SK-N-SH (cell line): ENCODE measurements at regions not wholly inside any gene's neighbourhood (a gene's known extent, or its start where the extent isn't known, plus 50 kb on each side); places are given as distances from the start of the nearest gene placed in this dataset.

Source experiments
- CTCF ChIA-PET: fragments of 300-600, 350-600 bp; formaldehyde crosslinking; extraction: SDS; loops from one replicate; lab custom pipeline; 2021; lab: Yijun Ruan, JAX
- POLR2A ChIA-PET: fragments of 350-600 bp; sonication (Branson Sonifier 250); formaldehyde crosslinking; extraction: SDS; loops from one replicate; lab custom pipeline; 2020; ENCODE audit warnings: antibody characterized with exemption, inconsistent platforms; lab: Yijun Ruan, JAX
- DNase-seq: peaks from one replicate; pipeline ENCODE4 v3.0.0; 2012
- H2AFZ ChIP-seq: fragments of 200-600 bp; sonication (generic); 2 replicates; pipeline ENCODE4 v1.8.1; 2016; ENCODE audit warnings: antibody characterized with exemption, mild to moderate bottlenecking, low read depth
- H3F3A ChIP-seq: fragments of 200-600 bp; sonication (generic); replicated peaks from 2 replicates; pipeline ENCODE3; 2016; ENCODE audit warnings: antibody characterized with exemption, mild to moderate bottlenecking; ENCODE audit not compliant: insufficient read depth
- H3K27ac ChIP-seq, 2 experiments: fragments of 200-500 bp in 1 of 2; fragments of 200-600 bp in 1 of 2; sonication (Bioruptor generic) in 1 of 2; sonication (generic), shearing (Covaris generic) in 1 of 2; 2 replicates each; pipeline versions ENCODE4 v1.5.1 to v1.6.1; 2014 to 2016; ENCODE audit warnings: low read depth in 2 of 2, inconsistent platforms in 1 of 2, low read length in 1 of 2, mild to moderate bottlenecking in 1 of 2, mixed read lengths in 1 of 2
- H3K27me3 ChIP-seq: fragments of 200-600 bp; sonication (generic), shearing (Covaris generic); 2 replicates; pipeline ENCODE4 v1.6.1; 2016; ENCODE audit warnings: mixed run types; ENCODE audit not compliant: insufficient read depth
- H3K36me3 ChIP-seq, 2 experiments: fragments of 200-500 bp in 1 of 2; fragments of 200-600 bp in 1 of 2; sonication (Bioruptor generic) in 1 of 2; sonication (generic) in 1 of 2; replicated peaks in 1 of 2; 2 replicates each; pipeline versions ENCODE3 to v1.5.1; 2014 to 2016; ENCODE audit warnings: low read length in 1 of 2, mild to moderate bottlenecking in 1 of 2; ENCODE audit not compliant: insufficient read depth in 2 of 2, control insufficient read depth in 1 of 2
- H3K4me1 ChIP-seq, 2 experiments: fragments of 200-500 bp in 1 of 2; fragments of 200-600 bp in 1 of 2; sonication (Bioruptor generic) in 1 of 2; sonication (generic), shearing (Covaris generic) in 1 of 2; 2 replicates each; pipeline versions ENCODE4 v1.5.1 to v1.6.1; 2014 to 2016; ENCODE audit warnings: low read depth in 1 of 2, low read length in 1 of 2, mixed run types in 1 of 2; ENCODE audit not compliant: insufficient read depth in 2 of 2, control insufficient read depth in 1 of 2
- H3K4me2 ChIP-seq: fragments of 200-600 bp; sonication (generic), shearing (Covaris generic); 2 replicates; pipeline ENCODE4 v1.6.1; 2017; ENCODE audit warnings: mixed run types
- H3K4me3 ChIP-seq, 2 experiments: fragments of 200-500 bp in 1 of 2; fragments of 200-600 bp in 1 of 2; sonication (Bioruptor generic) in 1 of 2; sonication (generic), shearing (Covaris generic) in 1 of 2; 2 replicates each; pipeline versions ENCODE4 v1.5.1 to v1.8.1; 2014 to 2016; ENCODE audit warnings: low read depth in 2 of 2, inconsistent platforms in 1 of 2, low read length in 1 of 2, mild to moderate bottlenecking in 1 of 2, mixed read lengths in 1 of 2, moderate library complexity in 1 of 2
- H3K79me2 ChIP-seq: fragments of 200-600 bp; sonication (generic); 2 replicates; pipeline ENCODE4 v1.8.1; 2017; ENCODE audit warnings: mild to moderate bottlenecking; ENCODE audit not compliant: insufficient read depth
- H3K9ac ChIP-seq: fragments of 200-600 bp; sonication (generic); 2 replicates; pipeline ENCODE4 v1.6.1; 2017; ENCODE audit warnings: mixed run types
- H3K9me2 ChIP-seq: fragments of 200-600 bp; sonication (generic); 2 replicates; pipeline ENCODE4 v1.6.1; 2017; ENCODE audit warnings: mixed run types
- H3K9me3 ChIP-seq: fragments of 200-600 bp; sonication (generic); 2 replicates; pipeline ENCODE4 v1.6.1; 2017; ENCODE audit warnings: mixed run types, mild to moderate bottlenecking, moderate library complexity
- H4K20me1 ChIP-seq: fragments of 200-600 bp; sonication (generic); 2 replicates; pipeline ENCODE4 v1.6.1; 2017; ENCODE audit warnings: mild to moderate bottlenecking, mixed run types; ENCODE audit not compliant: insufficient read depth
- CTCF ChIP-seq: fragments of 200-600 bp; sonication (generic); IDR thresholded peaks from 2 replicates; pipeline ENCODE4 v1.6.1; 2017; ENCODE audit warnings: antibody characterized with exemption, mild to moderate bottlenecking, moderate library complexity
- ELF1 ChIP-seq: IDR thresholded peaks from 2 replicates; pipeline ENCODE4 v1.4.0; 2012
- EP300 ChIP-seq, 2 experiments: IDR thresholded peaks; 2 replicates each; pipeline versions ENCODE4 v1.4.0 to v1.6.1; 2012; ENCODE audit warnings: borderline replicate concordance in 1 of 2, low read depth in 1 of 2, low read length in 1 of 2
- FOSL2 ChIP-seq: IDR thresholded peaks from 2 replicates; pipeline ENCODE4 v1.4.0; 2012; ENCODE audit warnings: low read depth, mild to moderate bottlenecking, moderate library complexity, borderline replicate concordance
- FOXJ3 ChIP-seq: sonication (generic); formaldehyde crosslinking; IDR thresholded peaks from 2 replicates; pipeline ENCODE4 v1.5.1; 2020; ENCODE audit warnings: mild to moderate bottlenecking, missing genetic modification reagents
- FOXM1 ChIP-seq: IDR thresholded peaks from 2 replicates; pipeline ENCODE4 v1.4.0; 2012; ENCODE audit warnings: low read depth, mild to moderate bottlenecking
- GATA2 ChIP-seq: sonication (generic); formaldehyde crosslinking; IDR thresholded peaks from 2 replicates; pipeline ENCODE4 v1.5.0; 2020; ENCODE audit warnings: mild to moderate bottlenecking, missing genetic modification reagents
- MEF2A ChIP-seq: IDR thresholded peaks from 2 replicates; pipeline ENCODE4 v1.4.0; 2012; ENCODE audit warnings: low read depth, borderline replicate concordance
- NFIC ChIP-seq: IDR thresholded peaks from 2 replicates; pipeline ENCODE4 v1.4.0; 2012; ENCODE audit warnings: borderline replicate concordance
- POLR2AphosphoS5 ChIP-seq: IDR thresholded peaks from 2 replicates; pipeline ENCODE4 v1.6.1; 2012; ENCODE audit warnings: low read depth, low read length
- RAD21 ChIP-seq: IDR thresholded peaks from 2 replicates; pipeline ENCODE4 v1.6.1; 2012; ENCODE audit warnings: mild to moderate bottlenecking, low read length
- RXRA ChIP-seq: IDR thresholded peaks from 2 replicates; pipeline ENCODE4 v1.4.0; 2012; ENCODE audit warnings: low read depth, mild to moderate bottlenecking, borderline replicate concordance
- TCF12 ChIP-seq: IDR thresholded peaks from 2 replicates; pipeline ENCODE4 v1.4.0; 2012
- TEAD4 ChIP-seq: IDR thresholded peaks from 2 replicates; pipeline ENCODE4 v1.4.0; 2012; ENCODE audit warnings: mild to moderate bottlenecking, borderline replicate concordance; ENCODE audit not compliant: insufficient read depth
- USF2 ChIP-seq: fragments of 150-350 bp; IDR thresholded peaks from 2 replicates; pipeline ENCODE4 v1.6.1; 2017; ENCODE audit warnings: antibody characterized with exemption, low read length, low read depth, borderline replicate concordance
- YY1 ChIP-seq: IDR thresholded peaks from 2 replicates; pipeline ENCODE4 v1.4.0; 2012; ENCODE audit warnings: low read depth, mild to moderate bottlenecking
- WGBS: methylation state at CpG from one replicate; pipeline ENCODE4 v1.1.6; 2017; ENCODE audit warnings: low lambda C conversion rate; 5-methylcytosine and 5-hydroxymethylcytosine counted together
- TF ChIP-seq, protein P1 (sequence below): IDR thresholded peaks from 2 replicates; pipeline ENCODE4 v1.4.0; 2012; ENCODE audit warnings: low read depth, borderline replicate concordance
- TF ChIP-seq, protein P2 (sequence below): IDR thresholded peaks from 2 replicates; pipeline ENCODE4; 2012
- TF ChIP-seq, protein P3 (sequence below): IDR thresholded peaks from 2 replicates; pipeline ENCODE4 v1.6.1; 2012; ENCODE audit warnings: mild to moderate bottlenecking, low read depth, low read length, moderate library complexity
- TF ChIP-seq, protein P4 (sequence below): IDR thresholded peaks from 2 replicates; pipeline ENCODE4 v1.4.0; 2012; ENCODE audit warnings: low read depth, borderline replicate concordance

DNA sequence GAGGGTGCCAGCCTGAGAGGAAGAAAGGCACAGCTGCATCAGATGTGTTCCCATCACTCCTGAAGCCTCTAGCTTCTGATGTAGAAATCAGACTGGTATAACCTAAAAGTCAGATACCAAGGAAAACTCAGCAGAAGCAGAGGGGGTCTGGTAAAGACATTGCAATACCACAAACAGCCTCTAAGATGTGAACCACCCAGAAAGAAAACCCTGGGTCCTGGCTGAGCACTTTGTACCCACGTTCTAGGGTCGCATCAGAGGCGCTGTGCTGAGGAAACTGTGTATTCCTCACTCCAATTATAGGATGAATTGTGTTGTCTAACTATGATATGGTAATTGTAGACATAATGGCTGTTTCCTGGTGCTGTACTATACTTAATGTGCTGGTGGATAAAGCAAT lies 275.6 kb downstream of the IRX2 start:
- Histone ChIP-seq H3K79me2 (no peaks in the 10 kb centered on the region), H3K9me2 (no peaks in the 10 kb centered on the region), H3K27ac (no peak overlapping the region), H3K9me3 (no peaks in the 10 kb centered on the region), H2AFZ (no peak overlapping the region), H3K9ac (no peak overlapping the region), H3K4me2 (no peak overlapping the region), H3K27me3 (no peaks in the 10 kb centered on the region; the same call in 1 of the 2 replicates), H3K4me1 (no peaks in the 10 kb centered on the region), H3F3A (no peaks in the 10 kb centered on the region), H3K36me3 (no peaks in the 10 kb centered on the region), H4K20me1 (no peaks in the 10 kb centered on the region), H3K4me3 (no peak overlapping the region)
- TF ChIP-seq, protein P1, sequence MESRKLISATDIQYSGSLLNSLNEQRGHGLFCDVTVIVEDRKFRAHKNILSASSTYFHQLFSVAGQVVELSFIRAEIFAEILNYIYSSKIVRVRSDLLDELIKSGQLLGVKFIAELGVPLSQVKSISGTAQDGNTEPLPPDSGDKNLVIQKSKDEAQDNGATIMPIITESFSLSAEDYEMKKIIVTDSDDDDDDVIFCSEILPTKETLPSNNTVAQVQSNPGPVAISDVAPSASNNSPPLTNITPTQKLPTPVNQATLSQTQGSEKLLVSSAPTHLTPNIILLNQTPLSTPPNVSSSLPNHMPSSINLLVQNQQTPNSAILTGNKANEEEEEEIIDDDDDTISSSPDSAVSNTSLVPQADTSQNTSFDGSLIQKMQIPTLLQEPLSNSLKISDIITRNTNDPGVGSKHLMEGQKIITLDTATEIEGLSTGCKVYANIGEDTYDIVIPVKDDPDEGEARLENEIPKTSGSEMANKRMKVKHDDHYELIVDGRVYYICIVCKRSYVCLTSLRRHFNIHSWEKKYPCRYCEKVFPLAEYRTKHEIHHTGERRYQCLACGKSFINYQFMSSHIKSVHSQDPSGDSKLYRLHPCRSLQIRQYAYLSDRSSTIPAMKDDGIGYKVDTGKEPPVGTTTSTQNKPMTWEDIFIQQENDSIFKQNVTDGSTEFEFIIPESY = no peak
- TF ChIP-seq CTCF = no peak; the same call in 1 of the 2 replicates
- 15% methylated on average over 3 of the region's 3 CpGs for WGBS
- ChIA-PET CTCF (no interaction called here), POLR2A (no interaction called here)
- DNase-seq = no peak

- CTCF ChIA-PET = no interaction called here
- TF ChIP-seq ELF1 (no peak), USF2 (no peak), TCF12 (no peak), NFIC (no peak), RAD21 (no peak), FOXJ3 (CRISPR knock-in tag) (no peak), MEF2A (no peak), FOSL2 (no peak), TEAD4 (no peak), GATA2 (CRISPR knock-in tag) (no peak), EP300 (IDR thresholded peaks at IDR 0.05; ENCODE audit: borderline replicate concordance in 1 of 2, low read depth in 1 of 2, low read length in 1 of 2) (no peak), RXRA (no peak), YY1 (no peak), FOXM1 (no peak), POLR2AphosphoS5 (no peak)
- TF ChIP-seq, protein P2, sequence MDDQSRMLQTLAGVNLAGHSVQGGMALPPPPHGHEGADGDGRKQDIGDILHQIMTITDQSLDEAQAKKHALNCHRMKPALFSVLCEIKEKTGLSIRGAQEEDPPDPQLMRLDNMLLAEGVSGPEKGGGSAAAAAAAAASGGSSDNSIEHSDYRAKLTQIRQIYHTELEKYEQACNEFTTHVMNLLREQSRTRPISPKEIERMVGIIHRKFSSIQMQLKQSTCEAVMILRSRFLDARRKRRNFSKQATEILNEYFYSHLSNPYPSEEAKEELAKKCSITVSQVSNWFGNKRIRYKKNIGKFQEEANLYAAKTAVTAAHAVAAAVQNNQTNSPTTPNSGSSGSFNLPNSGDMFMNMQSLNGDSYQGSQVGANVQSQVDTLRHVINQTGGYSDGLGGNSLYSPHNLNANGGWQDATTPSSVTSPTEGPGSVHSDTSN = no peak
- TF ChIP-seq, protein P3, sequence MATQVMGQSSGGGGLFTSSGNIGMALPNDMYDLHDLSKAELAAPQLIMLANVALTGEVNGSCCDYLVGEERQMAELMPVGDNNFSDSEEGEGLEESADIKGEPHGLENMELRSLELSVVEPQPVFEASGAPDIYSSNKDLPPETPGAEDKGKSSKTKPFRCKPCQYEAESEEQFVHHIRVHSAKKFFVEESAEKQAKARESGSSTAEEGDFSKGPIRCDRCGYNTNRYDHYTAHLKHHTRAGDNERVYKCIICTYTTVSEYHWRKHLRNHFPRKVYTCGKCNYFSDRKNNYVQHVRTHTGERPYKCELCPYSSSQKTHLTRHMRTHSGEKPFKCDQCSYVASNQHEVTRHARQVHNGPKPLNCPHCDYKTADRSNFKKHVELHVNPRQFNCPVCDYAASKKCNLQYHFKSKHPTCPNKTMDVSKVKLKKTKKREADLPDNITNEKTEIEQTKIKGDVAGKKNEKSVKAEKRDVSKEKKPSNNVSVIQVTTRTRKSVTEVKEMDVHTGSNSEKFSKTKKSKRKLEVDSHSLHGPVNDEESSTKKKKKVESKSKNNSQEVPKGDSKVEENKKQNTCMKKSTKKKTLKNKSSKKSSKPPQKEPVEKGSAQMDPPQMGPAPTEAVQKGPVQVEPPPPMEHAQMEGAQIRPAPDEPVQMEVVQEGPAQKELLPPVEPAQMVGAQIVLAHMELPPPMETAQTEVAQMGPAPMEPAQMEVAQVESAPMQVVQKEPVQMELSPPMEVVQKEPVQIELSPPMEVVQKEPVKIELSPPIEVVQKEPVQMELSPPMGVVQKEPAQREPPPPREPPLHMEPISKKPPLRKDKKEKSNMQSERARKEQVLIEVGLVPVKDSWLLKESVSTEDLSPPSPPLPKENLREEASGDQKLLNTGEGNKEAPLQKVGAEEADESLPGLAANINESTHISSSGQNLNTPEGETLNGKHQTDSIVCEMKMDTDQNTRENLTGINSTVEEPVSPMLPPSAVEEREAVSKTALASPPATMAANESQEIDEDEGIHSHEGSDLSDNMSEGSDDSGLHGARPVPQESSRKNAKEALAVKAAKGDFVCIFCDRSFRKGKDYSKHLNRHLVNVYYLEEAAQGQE = no peak
- TF ChIP-seq, protein P4, sequence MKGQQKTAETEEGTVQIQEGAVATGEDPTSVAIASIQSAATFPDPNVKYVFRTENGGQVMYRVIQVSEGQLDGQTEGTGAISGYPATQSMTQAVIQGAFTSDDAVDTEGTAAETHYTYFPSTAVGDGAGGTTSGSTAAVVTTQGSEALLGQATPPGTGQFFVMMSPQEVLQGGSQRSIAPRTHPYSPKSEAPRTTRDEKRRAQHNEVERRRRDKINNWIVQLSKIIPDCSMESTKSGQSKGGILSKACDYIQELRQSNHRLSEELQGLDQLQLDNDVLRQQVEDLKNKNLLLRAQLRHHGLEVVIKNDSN = no peak
These were observed 278.8 kb downstream of the IRX2 start for GRCh38 chr5:2472670-2473069.

More at GRCh38 chr5:2472670-2473069, 278.8 kb downstream of the IRX2 start:
- POLR2A ChIA-PET = no interaction called here
- Histone ChIP-seq H3F3A (no peaks in the 10 kb centered on the region), H3K9me2 (no peaks in the 10 kb centered on the region), H2AFZ (no peak overlapping the region), H3K4me2 (no peak overlapping the region), H4K20me1 (no peaks in the 10 kb centered on the region), H3K4me3 (no peak overlapping the region), H3K27me3 (no peaks in the 10 kb centered on the region; the same call in 1 of the 2 replicates), H3K79me2 (no peaks in the 10 kb centered on the region), H3K36me3 (no peaks in the 10 kb centered on the region), H3K4me1 (no peaks in the 10 kb centered on the region), H3K9me3 (no peaks in the 10 kb centered on the region), H3K27ac (no peak overlapping the region), H3K9ac (no peak overlapping the region)
- WGBS = 10% methylated on average over 5 of the region's 5 CpGs
- DNase-seq = no peak
